H1 (cell line): ENCODE measurements at regions not wholly inside any gene's neighbourhood (a gene's known extent, or its start where the extent isn't known, plus 50 kb on each side); places are given as distances from the start of the nearest gene placed in this dataset.

Source experiments
- CTCF ChIA-PET: fragments of 300-600 bp; sonication (Branson Sonifier 250); formaldehyde crosslinking; loops from one replicate; lab custom pipeline; 2021; ENCODE audit not compliant: partially characterized antibody; lab: Charles Lee
- POLR2A ChIA-PET: fragments of 300-600 bp; sonication (Branson Sonifier 250); formaldehyde crosslinking; loops from one replicate; lab custom pipeline; 2021; ENCODE audit warnings: inconsistent platforms; ENCODE audit not compliant: partially characterized antibody; lab: Charles Lee
- DNase-seq, 2 experiments: peaks; one replicate each; pipeline versions ENCODE4 v3.0.0 to v3.0.0-alpha.2; 2010 to 2022; ENCODE audit warnings: low spot score in 2 of 2, low read depth in 1 of 2, mixed read lengths in 1 of 2
- FAIRE-seq: peaks from 2 replicates; lab custom pipeline; 2011; peaks lifted over from hg19 to GRCh38; lab: Jason Lieb, UNC
- H2AFZ ChIP-seq: 2 replicates; pipeline ENCODE4 v1.8.1; 2012; ENCODE audit warnings: low read length, inconsistent platforms
- H2AK5ac ChIP-seq: 2 replicates; pipeline ENCODE4 v1.6.1; 2013; ENCODE audit warnings: low read depth, low read length
- H2BK120ac ChIP-seq: replicated peaks from 2 replicates; pipeline ENCODE3; 2013; ENCODE audit warnings: low read depth, low read length, inconsistent platforms
- H2BK12ac ChIP-seq: 2 replicates; pipeline ENCODE4 v1.6.1; 2013; ENCODE audit warnings: low read depth, low read length
- H2BK15ac ChIP-seq: 2 replicates; pipeline ENCODE4 v1.6.1; 2013; ENCODE audit warnings: low read length
- H2BK20ac ChIP-seq: 2 replicates; pipeline ENCODE4 v1.6.1; 2013; ENCODE audit warnings: low read length
- H2BK5ac ChIP-seq: 2 replicates; pipeline ENCODE4 v1.6.1; 2013; ENCODE audit warnings: low read depth, low read length
- H3K14ac ChIP-seq: 2 replicates; pipeline ENCODE4 v1.6.1; 2013; ENCODE audit warnings: inconsistent platforms; ENCODE audit not compliant: insufficient read length
- H3K18ac ChIP-seq: 2 replicates; pipeline ENCODE4 v1.6.1; 2013; ENCODE audit warnings: low read length; ENCODE audit errors: extremely low read depth
- H3K23ac ChIP-seq: 2 replicates; pipeline ENCODE4 v1.6.1; 2013; ENCODE audit warnings: inconsistent platforms; ENCODE audit not compliant: insufficient read length
- H3K23me2 ChIP-seq: 2 replicates; pipeline ENCODE4 v1.6.1; 2013; ENCODE audit warnings: low read depth, low read length
- H3K27ac ChIP-seq: 2 replicates; pipeline ENCODE4 v1.6.1; 2011; ENCODE audit warnings: low read depth, low read length, inconsistent platforms
- H3K27me3 ChIP-seq, 4 experiments: replicated peaks in 1 of 4; 1 replicate in 1 of 4; 2 replicates in 3 of 4; pipeline versions ENCODE4 v1.6.1 to v1.8.1; 2011 to 2013; ENCODE audit warnings: low read length in 3 of 4, mild to moderate bottlenecking in 3 of 4, inconsistent platforms in 2 of 4, mixed read lengths in 2 of 4, moderate library complexity in 1 of 4; ENCODE audit not compliant: control insufficient read depth in 3 of 4, insufficient read depth in 3 of 4; ENCODE audit errors: extremely low read depth in 1 of 4
- H3K36me3 ChIP-seq, 4 experiments: 2 replicates each; pipeline versions ENCODE4 v1.6.1 to v1.8.1; 2011 to 2013; ENCODE audit warnings: mild to moderate bottlenecking in 4 of 4, low read length in 3 of 4, moderate library complexity in 2 of 4, control low read depth in 1 of 4, inconsistent platforms in 1 of 4; ENCODE audit not compliant: insufficient read depth in 4 of 4, control insufficient read depth in 2 of 4
- H3K4ac ChIP-seq: replicated peaks from 2 replicates; pipeline ENCODE3; 2013; ENCODE audit warnings: low read length, low read depth, mixed read lengths, inconsistent platforms; ENCODE audit not compliant: insufficient read length
- H3K4me1 ChIP-seq, 4 experiments: replicated peaks in 1 of 4; 1 replicate in 1 of 4; 2 replicates in 3 of 4; pipeline versions ENCODE4 v1.6.1 to v1.8.1; 2011 to 2013; ENCODE audit warnings: low read length in 3 of 4, inconsistent platforms in 2 of 4, mixed read lengths in 1 of 4; ENCODE audit not compliant: insufficient read depth in 4 of 4, control insufficient read depth in 3 of 4
- H3K4me2 ChIP-seq, 2 experiments: 2 replicates each; pipeline versions ENCODE4 v1.6.1 to v1.8.1; 2011 to 2013; ENCODE audit warnings: low read depth in 2 of 2, low read length in 2 of 2, control low read depth in 1 of 2, inconsistent platforms in 1 of 2, mild to moderate bottlenecking in 1 of 2; ENCODE audit not compliant: insufficient read depth in 1 of 2
- H3K4me3 ChIP-seq, 4 experiments: fragments of 200-600, 300-600 bp in 1 of 4; sonication (generic), shearing (Covaris generic), sonication (Bioruptor Twin) in 1 of 4; 2 replicates each; pipeline versions ENCODE4 v1.5.1 to v1.8.1; 2011 to 2016; ENCODE audit warnings: low read length in 4 of 4, low read depth in 3 of 4, control low read depth in 2 of 4, inconsistent platforms in 2 of 4, mild to moderate bottlenecking in 2 of 4, mixed read lengths in 1 of 4, moderate library complexity in 1 of 4; ENCODE audit not compliant: insufficient read depth in 2 of 4; ENCODE audit errors: extremely low read depth in 1 of 4
- H3K56ac ChIP-seq: replicated peaks from 2 replicates; pipeline ENCODE3; 2013; ENCODE audit warnings: low read depth, mild to moderate bottlenecking, mixed read lengths, low read length, inconsistent platforms; ENCODE audit not compliant: insufficient read length
- H3K79me1 ChIP-seq: 2 replicates; pipeline ENCODE4 v1.6.1; 2013; ENCODE audit warnings: low read depth, low read length, control low read depth
- H3K79me2 ChIP-seq, 2 experiments: 2 replicates each; pipeline versions ENCODE4 v1.6.1 to v1.8.1; 2012 to 2013; ENCODE audit warnings: low read length in 2 of 2, mild to moderate bottlenecking in 2 of 2, inconsistent platforms in 1 of 2; ENCODE audit not compliant: insufficient read depth in 2 of 2, control insufficient read depth in 1 of 2
- H3K9ac ChIP-seq, 4 experiments: replicated peaks in 1 of 4; 1 replicate in 1 of 4; 2 replicates in 3 of 4; pipeline versions ENCODE4 v1.6.1 to v1.8.1; 2011 to 2013; ENCODE audit warnings: low read depth in 3 of 4, low read length in 3 of 4, control low read depth in 2 of 4, mild to moderate bottlenecking in 2 of 4, moderate library complexity in 2 of 4, inconsistent platforms in 1 of 4; ENCODE audit errors: extremely low read depth in 1 of 4
- H3K9me3 ChIP-seq, 2 experiments: 2 replicates each; pipeline versions ENCODE4 v1.6.1 to v1.8.1; 2012 to 2013; ENCODE audit warnings: mild to moderate bottlenecking in 2 of 2, moderate library complexity in 2 of 2, control low read depth in 1 of 2, inconsistent platforms in 1 of 2, low read depth in 1 of 2, low read length in 1 of 2, mixed read lengths in 1 of 2; ENCODE audit not compliant: insufficient read depth in 2 of 2
- H4K20me1 ChIP-seq, 2 experiments: replicated peaks in 1 of 2; 2 replicates each; pipeline versions ENCODE3 to v1.8.1; 2011 to 2013; ENCODE audit warnings: inconsistent platforms in 2 of 2, low read length in 2 of 2, mild to moderate bottlenecking in 1 of 2; ENCODE audit not compliant: insufficient read depth in 2 of 2, control insufficient read depth in 1 of 2
- H4K5ac ChIP-seq: 2 replicates; pipeline ENCODE4 v1.6.1; 2013; ENCODE audit warnings: low read length, low read depth, mixed read lengths, inconsistent platforms; ENCODE audit not compliant: insufficient read length
- H4K8ac ChIP-seq: 2 replicates; pipeline ENCODE4 v1.8.0; 2013; ENCODE audit warnings: mild to moderate bottlenecking, moderate library complexity, low read length, inconsistent platforms; ENCODE audit not compliant: insufficient read depth; ENCODE audit errors: extremely low read depth
- H4K91ac ChIP-seq: replicated peaks from 2 replicates; pipeline ENCODE3; 2013; ENCODE audit warnings: low read length, mixed read lengths, inconsistent platforms; ENCODE audit not compliant: insufficient read length
- ASH2L ChIP-seq: fragments of 200-600, 300-600 bp; sonication (generic); IDR thresholded peaks from one replicate; pipeline ENCODE4 v1.7.1; 2017; ENCODE audit warnings: low read length
- BCL11A ChIP-seq, 2 experiments: IDR thresholded peaks; one replicate each; pipeline ENCODE4 v1.6.1; 2011; ENCODE audit warnings: low read depth in 2 of 2, low read length in 2 of 2, mild to moderate bottlenecking in 2 of 2
- EZH2 ChIP-seq: fragments of 200-600 bp; sonication (generic); IDR thresholded peaks from 2 replicates; pipeline ENCODE4 v1.7.1; 2012; ENCODE audit warnings: low read depth, mild to moderate bottlenecking, moderate library complexity, low read length, inconsistent platforms; ENCODE audit not compliant: severe bottlenecking
- GTF2F1 ChIP-seq: IDR thresholded peaks from 2 replicates; pipeline ENCODE4 v1.6.1; 2012; ENCODE audit warnings: low read depth, low read length, improper control_type of control experiment, borderline replicate concordance
- RFX5 ChIP-seq: IDR thresholded peaks from 2 replicates; pipeline ENCODE4 v1.6.1; 2011; ENCODE audit warnings: low read depth, low read length, improper control_type of control experiment, borderline replicate concordance
- SP4 ChIP-seq: IDR thresholded peaks from 2 replicates; pipeline ENCODE4 v1.6.1; 2012; ENCODE audit warnings: low read length, inconsistent platforms
- TCF12 ChIP-seq: IDR thresholded peaks from 2 replicates; pipeline ENCODE4 v1.6.1; 2011; ENCODE audit warnings: low read depth, mild to moderate bottlenecking, low read length
- WGBS, 2 experiments: shearing (Covaris generic) in 1 of 2; methylation state at CpG; one replicate each; pipeline versions ENCODE4 v1.1.6 to v1.1.7; 2013 to 2015; ENCODE audit warnings: low lambda C conversion rate in 2 of 2, mixed read lengths in 2 of 2, inconsistent platforms in 1 of 2, low coverage in 1 of 2, missing lambda C conversion rate in 1 of 2; ENCODE audit not compliant: insufficient replicate concordance in 2 of 2, insufficient coverage in 1 of 2, insufficient read length in 1 of 2; ENCODE audit errors: extremely low coverage in 1 of 2, missing lambda C conversion rate in 1 of 2; 5-methylcytosine and 5-hydroxymethylcytosine counted together

DNA sequence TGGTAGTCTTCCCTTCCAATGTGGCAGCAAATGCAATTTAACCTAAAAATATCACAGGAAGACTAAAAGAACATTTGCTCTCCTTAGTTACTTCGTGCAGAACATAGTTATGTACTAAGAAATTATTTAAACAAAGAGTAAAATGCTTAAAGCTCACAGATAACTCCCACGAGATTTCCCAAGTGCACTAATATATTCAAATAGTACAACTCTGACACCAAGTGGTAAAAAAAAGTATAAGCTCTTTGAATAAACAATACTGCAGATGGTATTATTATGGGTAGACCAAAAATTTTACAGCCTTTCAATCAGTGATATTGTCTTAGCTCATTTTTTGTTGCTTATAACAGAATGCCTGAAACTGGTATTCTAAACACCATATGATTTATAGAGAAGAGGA lies 52.8 kb upstream of the FILIP1 start:
- TF ChIP-seq ASH2L (no peak), BCL11A (IDR thresholded peaks at IDR 0.05; ENCODE audit: low read depth in 2 of 2, low read length in 2 of 2) (no peak), RFX5 (no peak), GTF2F1 (no peak), EZH2 (no peak), TCF12 (no peak), SP4 (no peak)
- FAIRE-seq (no peak), DNase-seq (no peak)
- H2AK5ac ChIP-seq = no peak overlapping the region
- no peak overlapping the region for H2BK120ac ChIP-seq
- H3K4me2 ChIP-seq = no peak overlapping the region
- no peaks in the 10 kb centered on the region for H4K20me1 ChIP-seq
- no peaks in the 10 kb centered on the region for H3K27me3 ChIP-seq
- no peaks in the 10 kb centered on the region for H3K23me2 ChIP-seq
- no peak overlapping the region for H2BK5ac ChIP-seq
- H3K79me1 ChIP-seq = no peaks in the 10 kb centered on the region
- H3K18ac ChIP-seq = no peak overlapping the region
- no peak overlapping the region for H3K23ac ChIP-seq
- ChIA-PET CTCF (interaction anchor here (0.6 to 1.4 kb wide), 6 partner anchors 11 to 336 kb away, joined by 3 to 9 read pairs (median 4); no protein-coding TSS in a partner anchor), POLR2A (interaction anchor here (0.6 kb wide), 1 partner anchor 399 kb away, joined by 3 read pairs; no protein-coding TSS in a partner anchor)
- no peak overlapping the region for H4K8ac ChIP-seq
- no peak overlapping the region for H2BK20ac ChIP-seq
- H2BK12ac ChIP-seq = no peak overlapping the region
- H3K14ac ChIP-seq = no peak overlapping the region
- H2BK15ac ChIP-seq = no peak overlapping the region
- no peak overlapping the region for H3K9ac ChIP-seq
- H3K56ac ChIP-seq = no peak overlapping the region
- H3K4me1 ChIP-seq = no peaks in the 10 kb centered on the region; a peak in 1 of 7 replicates
- no peak overlapping the region for H3K4me3 ChIP-seq
- H3K79me2 ChIP-seq = no peaks in the 10 kb centered on the region
- WGBS, 2 experiments = 65% methylated on average over 2 of the region's 2 CpGs; no CpG with 5 or more reads in 1 of the 2 experiments
- no peak overlapping the region for H2AFZ ChIP-seq
- H4K91ac ChIP-seq = no peak overlapping the region
- no peaks in the 10 kb centered on the region for H3K9me3 ChIP-seq
- H4K5ac ChIP-seq = no peak overlapping the region
- no peak overlapping the region for H3K4ac ChIP-seq
- H3K36me3 ChIP-seq = no peaks in the 10 kb centered on the region
- H3K27ac ChIP-seq = no peak overlapping the region
